Tongue (tissue), 1 donor: ENCODE measurements at regions not wholly inside any gene's neighbourhood (a gene's known extent, or its start where the extent isn't known, plus 50 kb on each side); places are given as distances from the start of the nearest gene placed in this dataset. TPM values are rescaled to one million over a fixed set of nuclear protein-coding genes. Genes with fewer than 3 reads are reported as not detected.

Source experiments
- small RNA-seq: library from RNA; depleted of rRNA; stranded (forward); fragments of <200 nt; gene quantifications from one replicate; pipeline ENCODE3, GENCODE V24; 2014; ENCODE audit warnings: low replicate concordance

Small RNA genes in the stretch of these regions (small RNA-seq; reads per million reads assigned to genes)
- gene RF00012, result not detected
